Transverse colon (tissue), 4 donors: ENCODE measurements at regions not wholly inside any gene's neighbourhood (a gene's known extent, or its start where the extent isn't known, plus 50 kb on each side); places are given as distances from the start of the nearest gene placed in this dataset.
A peak's percentile ranks its signal among the peaks of the same experiment; 100 is the strongest.

ENCODE experiments used
- DNase-seq: peaks from one replicate; pipeline ENCODE4 v3.0.0-alpha.2; 2019
- H3K27ac ChIP-seq, 4 donors: fragments of 200-600 bp; sonication (generic); 2 replicates each; pipeline ENCODE4 v1.5.1; 2016 to 2018; ENCODE audit warnings: inconsistent platforms in 4 of 4
- H3K27me3 ChIP-seq: fragments of 200-600 bp; sonication (generic); 2 replicates; pipeline ENCODE4 v1.5.1; 2017; ENCODE audit warnings: inconsistent platforms
- H3K36me3 ChIP-seq, 4 donors: fragments of 200-600 bp; sonication (generic); 2 replicates each; pipeline ENCODE4 v1.5.1; 2017 to 2019; ENCODE audit warnings: inconsistent platforms in 4 of 4
- H3K4me1 ChIP-seq, 4 donors: fragments of 200-600 bp; sonication (generic); 2 replicates each; pipeline ENCODE4 v1.5.1; 2017 to 2020; ENCODE audit warnings: inconsistent platforms in 4 of 4
- H3K4me3 ChIP-seq, 4 donors: fragments of 200-600 bp; sonication (generic); 1 replicate in 1 of 4; 2 replicates in 3 of 4; pipeline versions ENCODE4 v1.5.1 to v1.6.1; 2017 to 2019; ENCODE audit warnings: inconsistent platforms in 4 of 4
- H3K9me3 ChIP-seq, 2 donors: fragments of 200-600 bp; sonication (generic); 2 replicates each; pipeline ENCODE4 v1.5.1; 2017 to 2019; ENCODE audit warnings: inconsistent platforms in 2 of 2
- CTCF ChIP-seq, 5 experiments: fragments of 200-600 bp in 3 of 5; fragments of 450-650 bp in 2 of 5; sonication (generic) in 3 of 5; IDR thresholded peaks; 1 replicate in 2 of 5; 2 replicates in 3 of 5; pipeline ENCODE4 v1.5.1; 2016 to 2017; ENCODE audit warnings: antibody characterized with exemption in 5 of 5, inconsistent platforms in 3 of 5, mild to moderate bottlenecking in 2 of 5, moderate library complexity in 1 of 5
- EP300 ChIP-seq: sonication (generic); formaldehyde crosslinking; IDR thresholded peaks from one replicate; pipeline ENCODE4 v1.6.1; 2017; ENCODE audit warnings: antibody characterized with exemption, low read depth
- POLR2A ChIP-seq: fragments of 450-650 bp; IDR thresholded peaks from one replicate; pipeline ENCODE4 v1.6.1; 2016; ENCODE audit warnings: antibody characterized with exemption, mild to moderate bottlenecking, moderate library complexity
- POLR2AphosphoS5 ChIP-seq, 3 donors: sonication (generic); formaldehyde crosslinking; IDR thresholded peaks; one replicate each; pipeline ENCODE4 v1.6.1; 2016; ENCODE audit warnings: antibody characterized with exemption in 3 of 3
- WGBS, 2 donors: methylation state at CpG; one replicate each; pipeline ENCODE4 v1.1.5; 2018; ENCODE audit warnings: low coverage in 1 of 2; 5-methylcytosine and 5-hydroxymethylcytosine counted together
- in situ Hi-C, 4 donors: fragments of 200-750 bp; cut with MboI; loops; one replicate each; pipeline versions ENCODE4 v1.15.0 to v1.15.1; 2017; ENCODE audit warnings: low sequenced_read_pairs in 3 of 4, low pct_ligation_motif_present in 1 of 4, low pct_unique_long_range_greater_than_20kb in 1 of 4
- intact Hi-C: fragments of 100-400 bp; cut with DNase I; formaldehyde crosslinking; loops from one replicate; pipeline ENCODE4 v1.15.1; 2023; ENCODE audit warnings: low total_unique reads

GRCh38 chr10:57605948-57606485, 661.7 kb downstream of the IPMK start:
- Histone ChIP-seq H3K4me1 (no peaks in the 10 kb centered on the region), H3K27me3 (no peaks in the 10 kb centered on the region), H3K27ac (no peak overlapping the region), H3K4me3 (no peak overlapping the region), H3K9me3 (no peaks in the 10 kb centered on the region), H3K36me3 (no peaks in the 10 kb centered on the region)
- intact Hi-C loops: no loop called here
- DNase-seq: no peak
- WGBS, 2 donors: 74 to 77% methylated on average over 4 of the region's 4 CpGs
- in situ Hi-C loops: no loop called here
- TF ChIP-seq POLR2AphosphoS5 (IDR thresholded peaks at IDR 0.05) (no peak), POLR2A (no peak), CTCF (IDR thresholded peaks at IDR 0.05) (no peak), EP300 (no peak)

- Histone ChIP-seq H3K27me3 (no peaks in the 10 kb centered on the region), H3K9me3 (no peaks in the 10 kb centered on the region), H3K27ac (no peak overlapping the region), H3K4me1 (no peaks in the 10 kb centered on the region), H3K36me3 (no peaks in the 10 kb centered on the region), H3K4me3 (no peak overlapping the region)
- DNase-seq: no peak
- 82 to 87% methylated on average over 4 of the region's 4 CpGs for WGBS, 2 donors
- intact Hi-C loops (loop anchor here (5.0 kb wide), 1 partner anchor 952 kb away; no protein-coding TSS in a partner anchor), in situ Hi-C loops (no loop called here)
- no peak for TF ChIP-seq POLR2AphosphoS5 (IDR thresholded peaks at IDR 0.05)
- TF ChIP-seq EP300: no peak
- TF ChIP-seq POLR2A: no peak
- no peak for TF ChIP-seq CTCF (IDR thresholded peaks at IDR 0.05)
These were observed 668.3 kb downstream of the IPMK start for GRCh38 chr10:57599440-57599839.

- TF ChIP-seq POLR2A (no peak), CTCF (IDR thresholded peaks at IDR 0.05) (no peak), POLR2AphosphoS5 (IDR thresholded peaks at IDR 0.05) (no peak), EP300 (no peak)
- intact Hi-C loops (no loop called here), in situ Hi-C loops (no loop called here)
- Histone ChIP-seq H3K4me3 (no peak overlapping the region), H3K9me3 (no peaks in the 10 kb centered on the region), H3K27me3 (no peaks in the 10 kb centered on the region), H3K4me1 (no peaks in the 10 kb centered on the region), H3K27ac (no peak overlapping the region), H3K36me3 (no peaks in the 10 kb centered on the region)
- no peak for DNase-seq
- WGBS, 2 donors: 87 to 100% methylated on average over 1 of the region's 1 CpG
These were observed 673.6 kb downstream of the IPMK start for GRCh38 chr10:57593983-57594573.

- Histone ChIP-seq H3K27ac (no peak overlapping the region), H3K36me3 (no peaks in the 10 kb centered on the region), H3K9me3 (no peaks in the 10 kb centered on the region), H3K4me3 (no peak overlapping the region), H3K4me1 (no peaks in the 10 kb centered on the region), H3K27me3 (no peaks in the 10 kb centered on the region)
- no peak for DNase-seq
- in situ Hi-C loops: no loop called here
- peak in 2 of 5 experiments; percentile 11 to 23 for TF ChIP-seq CTCF (IDR thresholded peaks at IDR 0.05)
- TF ChIP-seq POLR2A: no peak
- intact Hi-C loops: loop anchor here (1.0 kb wide), 1 partner anchor 77 kb away; no protein-coding TSS in a partner anchor
These were observed 687.8 kb downstream of the IPMK start for GRCh38 chr10:57579926-57580325.
